ENCODE measurements at regions not wholly inside any gene's neighbourhood (a gene's known extent, or its start where the extent isn't known, plus 50 kb on each side); places are given as distances from the start of the nearest gene placed in this dataset.
"Not testable (repeated sequence)": the region's sequence is repeated elsewhere in the genome, so short reads cannot be mapped to it uniquely, and the experiment has no call there.

DNA sequence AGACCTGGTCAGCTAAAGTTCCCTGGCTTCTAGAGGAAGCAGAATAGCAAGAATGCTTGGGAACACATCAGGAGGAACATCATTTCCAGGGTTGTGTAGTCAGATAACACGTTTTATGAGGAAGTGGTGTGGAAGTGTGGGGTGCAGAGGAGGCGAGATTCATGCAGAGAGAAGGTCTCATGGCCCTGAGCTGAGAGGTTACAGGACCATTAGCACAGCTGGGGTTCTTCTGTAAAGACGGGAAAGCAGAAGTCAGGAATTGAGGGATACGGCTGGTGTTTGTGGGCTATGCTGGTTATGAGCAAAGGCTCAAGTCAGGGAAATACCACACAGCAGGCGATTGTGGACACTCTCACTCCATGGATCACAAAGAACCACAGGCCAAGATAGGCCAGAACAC lies 190.6 kb upstream of the IRF2BP2 start:
- DNase-seq; H3K4me3 ChIP-seq (ENCODE audit: low read length); ATAC-seq (ENCODE audit: poor library complexity); H3K36me3 ChIP-seq (ENCODE audit: insufficient read depth, low read length); H3K9me3 ChIP-seq (ENCODE audit: control insufficient read depth in 1 of 2, insufficient read depth in 1 of 2, low read length in 2 of 2); H3K9me3 Mint-ChIP-seq; H3K27ac ChIP-seq (ENCODE audit: low read depth in 1 of 2, low read length in 2 of 2); H3K4me1 Mint-ChIP-seq (ENCODE audit: low read depth); H3K27ac Mint-ChIP-seq; H3K36me3 Mint-ChIP-seq (ENCODE audit: low read depth); intact Hi-C loops (cut with DNase I, micrococcal nuclease); H3K4me3 Mint-ChIP-seq; H3K4me1 ChIP-seq (ENCODE audit: insufficient read depth, low read length); CTCF ChIA-PET; H3K27me3 ChIP-seq (ENCODE audit: control insufficient read depth in 1 of 2, insufficient read depth in 2 of 2, low read length in 2 of 2); H3K27me3 Mint-ChIP-seq; POLR2A ChIA-PET: not testable (repeated sequence)

- POLR2A ChIA-PET; H3K27ac ChIP-seq (ENCODE audit: low read depth in 1 of 2, low read length in 2 of 2); H3K36me3 ChIP-seq (ENCODE audit: insufficient read depth, low read length); H3K4me1 ChIP-seq (ENCODE audit: insufficient read depth, low read length); DNase-seq; H3K4me3 ChIP-seq (ENCODE audit: low read length); CTCF ChIA-PET; H3K4me1 Mint-ChIP-seq (ENCODE audit: low read depth); H3K9me3 ChIP-seq (ENCODE audit: control insufficient read depth in 1 of 2, insufficient read depth in 1 of 2, low read length in 2 of 2); H3K4me3 Mint-ChIP-seq; H3K9me3 Mint-ChIP-seq; H3K36me3 Mint-ChIP-seq (ENCODE audit: low read depth); H3K27me3 Mint-ChIP-seq; H3K27ac Mint-ChIP-seq; H3K27me3 ChIP-seq (ENCODE audit: control insufficient read depth in 1 of 2, insufficient read depth in 2 of 2, low read length in 2 of 2); intact Hi-C loops (cut with DNase I, micrococcal nuclease); ATAC-seq (ENCODE audit: poor library complexity): not testable (repeated sequence)
Measured at GRCh38 chr1:234799021-234799689, 189.2 kb upstream of the IRF2BP2 start.

GRCh38 chr1:234797216-234797615 lies 187.2 kb upstream of the IRF2BP2 start:
- H3K9me3 Mint-ChIP-seq; ATAC-seq (ENCODE audit: poor library complexity); H3K9me3 ChIP-seq (ENCODE audit: control insufficient read depth in 1 of 2, insufficient read depth in 1 of 2, low read length in 2 of 2); H3K27me3 Mint-ChIP-seq; DNase-seq; H3K27ac ChIP-seq (ENCODE audit: low read depth in 1 of 2, low read length in 2 of 2); H3K27ac Mint-ChIP-seq; H3K4me3 Mint-ChIP-seq; intact Hi-C loops (cut with DNase I, micrococcal nuclease); H3K4me3 ChIP-seq (ENCODE audit: low read length); H3K36me3 ChIP-seq (ENCODE audit: insufficient read depth, low read length); H3K4me1 Mint-ChIP-seq (ENCODE audit: low read depth); CTCF ChIA-PET; H3K36me3 Mint-ChIP-seq (ENCODE audit: low read depth); H3K27me3 ChIP-seq (ENCODE audit: control insufficient read depth in 1 of 2, insufficient read depth in 2 of 2, low read length in 2 of 2); H3K4me1 ChIP-seq (ENCODE audit: insufficient read depth, low read length); POLR2A ChIA-PET: not testable (repeated sequence)

DNA sequence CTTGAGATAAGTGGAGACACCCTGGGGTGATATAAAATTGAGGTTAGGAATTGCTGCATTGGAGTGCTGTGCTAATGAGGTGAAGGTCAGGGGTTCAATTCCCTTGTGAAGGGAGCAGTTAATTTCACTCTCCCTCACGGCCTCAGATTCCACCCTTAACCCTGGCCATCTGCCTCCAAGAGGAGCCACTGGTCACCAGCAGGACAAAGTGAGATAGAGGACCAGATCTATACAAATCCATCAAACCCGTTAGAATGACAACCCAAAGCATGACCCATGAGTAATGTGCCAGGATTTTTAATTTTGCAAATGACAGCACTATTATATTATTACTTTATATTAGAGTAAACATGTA lies 186.4 kb upstream of the IRF2BP2 start:
- DNase-seq; H3K27ac ChIP-seq (ENCODE audit: low read depth in 1 of 2, low read length in 2 of 2): not testable (repeated sequence)

DNA sequence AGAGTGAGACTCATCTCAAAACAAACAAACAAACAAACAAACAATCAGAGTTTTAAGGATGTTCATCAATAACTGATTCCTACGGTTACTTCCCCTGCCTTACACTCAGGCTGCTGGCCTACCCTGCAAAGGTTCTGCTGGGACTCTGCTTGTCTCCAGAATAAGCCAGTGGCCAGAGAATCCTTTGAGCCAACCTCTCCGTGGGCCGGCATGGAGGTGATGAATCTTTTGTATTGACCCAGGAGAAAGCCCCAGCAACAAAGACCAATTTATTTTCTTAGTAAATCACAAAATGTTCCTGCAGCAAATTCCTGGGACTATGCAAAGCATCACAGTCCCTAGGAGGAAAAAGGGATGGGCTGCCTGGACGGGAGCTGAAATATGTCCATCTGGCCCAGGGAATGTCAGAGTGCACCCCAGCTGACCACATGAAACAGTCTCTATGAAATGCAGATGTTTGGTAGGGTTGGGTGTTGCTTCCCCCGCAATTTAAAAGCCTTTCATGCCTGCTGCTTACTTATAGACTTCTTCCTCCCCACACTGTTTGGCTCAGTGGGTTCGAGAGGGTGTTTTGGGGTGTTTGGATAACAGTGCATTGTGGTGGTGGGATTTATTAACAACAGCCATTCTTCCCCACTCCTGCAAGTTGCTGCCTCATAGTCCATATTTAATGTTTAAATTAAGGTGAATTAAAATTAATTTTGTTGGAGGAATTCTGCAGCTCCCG lies 185.9 kb upstream of the IRF2BP2 start:
- H3K27me3 ChIP-seq (ENCODE audit: control insufficient read depth in 1 of 2, insufficient read depth in 2 of 2, low read length in 2 of 2); POLR2A ChIA-PET; H3K36me3 ChIP-seq (ENCODE audit: insufficient read depth, low read length); H3K4me1 ChIP-seq (ENCODE audit: insufficient read depth, low read length); H3K9me3 Mint-ChIP-seq; H3K27ac Mint-ChIP-seq; H3K9me3 ChIP-seq (ENCODE audit: control insufficient read depth in 1 of 2, insufficient read depth in 1 of 2, low read length in 2 of 2); H3K4me3 Mint-ChIP-seq; H3K27me3 Mint-ChIP-seq; H3K36me3 Mint-ChIP-seq (ENCODE audit: low read depth); CTCF ChIA-PET; intact Hi-C loops (cut with DNase I, micrococcal nuclease); ATAC-seq (ENCODE audit: poor library complexity); DNase-seq; H3K4me3 ChIP-seq (ENCODE audit: low read length); H3K4me1 Mint-ChIP-seq (ENCODE audit: low read depth); H3K27ac ChIP-seq (ENCODE audit: low read depth in 1 of 2, low read length in 2 of 2): not testable (repeated sequence)

More for the DNA sequence above, 186.4 kb upstream of the IRF2BP2 start:
- CTCF ChIA-PET; H3K36me3 ChIP-seq (ENCODE audit: insufficient read depth, low read length); H3K27me3 Mint-ChIP-seq; H3K9me3 ChIP-seq (ENCODE audit: control insufficient read depth in 1 of 2, insufficient read depth in 1 of 2, low read length in 2 of 2); H3K4me3 ChIP-seq (ENCODE audit: low read length); H3K9me3 Mint-ChIP-seq; H3K27me3 ChIP-seq (ENCODE audit: control insufficient read depth in 1 of 2, insufficient read depth in 2 of 2, low read length in 2 of 2); POLR2A ChIA-PET; H3K4me1 Mint-ChIP-seq (ENCODE audit: low read depth); ATAC-seq (ENCODE audit: poor library complexity); H3K4me1 ChIP-seq (ENCODE audit: insufficient read depth, low read length); intact Hi-C loops (cut with DNase I, micrococcal nuclease); H3K4me3 Mint-ChIP-seq; H3K27ac Mint-ChIP-seq; H3K36me3 Mint-ChIP-seq (ENCODE audit: low read depth): not testable (repeated sequence)

DNA sequence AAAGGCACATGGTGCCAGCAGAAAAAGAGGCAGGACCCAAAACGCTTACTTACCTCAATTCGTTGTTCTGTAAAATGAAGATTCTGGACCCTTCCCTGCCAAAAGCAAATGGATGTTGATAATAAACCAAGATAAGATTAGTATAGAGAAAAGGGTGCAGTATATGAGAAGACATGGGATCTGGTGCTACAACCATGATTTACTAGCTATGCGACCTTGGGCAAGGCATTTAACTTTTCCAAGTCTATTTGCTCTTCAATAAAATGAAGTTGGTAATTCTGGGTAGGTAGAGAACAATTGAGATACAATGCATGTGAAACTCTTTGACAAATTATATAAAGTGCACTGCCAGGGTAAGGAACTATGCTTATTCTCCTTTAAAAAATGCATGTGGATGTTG lies 185.0 kb upstream of the IRF2BP2 start:
- intact Hi-C loops (cut with DNase I, micrococcal nuclease): not testable (repeated sequence)

DNA sequence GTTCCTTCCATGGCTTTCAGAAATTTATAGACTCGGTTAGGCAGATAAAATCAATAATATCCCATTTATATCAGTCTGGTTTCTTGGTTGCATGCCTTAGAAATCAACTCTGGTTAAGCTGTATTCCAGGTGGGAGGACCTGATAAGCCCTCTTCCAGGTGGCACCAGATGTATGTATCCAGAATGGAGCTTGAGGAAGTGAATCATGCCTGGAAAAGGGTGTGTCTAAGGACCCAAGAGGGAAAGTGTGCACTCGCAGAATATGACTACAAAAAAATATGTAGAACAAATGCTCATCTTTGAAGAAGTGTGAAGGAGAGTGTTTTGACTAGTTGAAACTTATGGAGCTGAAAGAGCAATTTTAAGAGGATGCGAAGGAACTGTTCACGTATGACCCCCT lies 184.5 kb upstream of the IRF2BP2 start:
- H3K27me3 Mint-ChIP-seq; POLR2A ChIA-PET; H3K4me1 ChIP-seq (ENCODE audit: insufficient read depth, low read length); H3K4me3 ChIP-seq (ENCODE audit: low read length); H3K27me3 ChIP-seq (ENCODE audit: control insufficient read depth in 1 of 2, insufficient read depth in 2 of 2, low read length in 2 of 2); DNase-seq; H3K27ac ChIP-seq (ENCODE audit: low read depth in 1 of 2, low read length in 2 of 2); CTCF ChIA-PET; H3K27ac Mint-ChIP-seq; intact Hi-C loops (cut with DNase I, micrococcal nuclease); H3K9me3 Mint-ChIP-seq; H3K36me3 ChIP-seq (ENCODE audit: insufficient read depth, low read length); H3K9me3 ChIP-seq (ENCODE audit: control insufficient read depth in 1 of 2, insufficient read depth in 1 of 2, low read length in 2 of 2); H3K4me1 Mint-ChIP-seq (ENCODE audit: low read depth); H3K36me3 Mint-ChIP-seq (ENCODE audit: low read depth); H3K4me3 Mint-ChIP-seq; ATAC-seq (ENCODE audit: poor library complexity): not testable (repeated sequence)

More for the DNA sequence above, 185.0 kb upstream of the IRF2BP2 start:
- H3K4me1 ChIP-seq (ENCODE audit: insufficient read depth, low read length); DNase-seq; H3K27me3 ChIP-seq (ENCODE audit: control insufficient read depth in 1 of 2, insufficient read depth in 2 of 2, low read length in 2 of 2); H3K9me3 ChIP-seq (ENCODE audit: control insufficient read depth in 1 of 2, insufficient read depth in 1 of 2, low read length in 2 of 2); ATAC-seq (ENCODE audit: poor library complexity); H3K9me3 Mint-ChIP-seq; H3K4me3 Mint-ChIP-seq; H3K27ac Mint-ChIP-seq; POLR2A ChIA-PET; H3K4me3 ChIP-seq (ENCODE audit: low read length); H3K36me3 ChIP-seq (ENCODE audit: insufficient read depth, low read length); H3K27ac ChIP-seq (ENCODE audit: low read depth in 1 of 2, low read length in 2 of 2); H3K27me3 Mint-ChIP-seq; H3K4me1 Mint-ChIP-seq (ENCODE audit: low read depth); H3K36me3 Mint-ChIP-seq (ENCODE audit: low read depth); CTCF ChIA-PET: not testable (repeated sequence)
